ENCODE measurements at regions not wholly inside any gene's neighbourhood (a gene's known extent, or its start where the extent isn't known, plus 50 kb on each side); places are given as distances from the start of the nearest gene placed in this dataset.

GRCh38 chr3:104546301-104546700 lies 820.4 kb upstream of the ALCAM start:
- no peak for DNase-seq

- no peak for DNase-seq
These were observed 819.7 kb upstream of the ALCAM start for GRCh38 chr3:104547031-104547430.

- DNase-seq = no peak
These were observed 818.3 kb upstream of the ALCAM start for GRCh38 chr3:104548401-104548800.

GRCh38 chr3:104549099-104549714 lies 817.5 kb upstream of the ALCAM start:
- no peak for DNase-seq

- DNase-seq = no peak
These were observed 813.6 kb upstream of the ALCAM start for GRCh38 chr3:104553121-104553520.

- no peak for DNase-seq
These were observed 812.3 kb upstream of the ALCAM start for GRCh38 chr3:104554425-104554824.

GRCh38 chr3:104555728-104556127 lies 811.0 kb upstream of the ALCAM start:
- no peak for DNase-seq

- DNase-seq = peak; percentile 51
These were observed 810.2 kb upstream of the ALCAM start for GRCh38 chr3:104556372-104557078.

- DNase-seq = no peak
These were observed 805.4 kb upstream of the ALCAM start for GRCh38 chr3:104561324-104561723.

GRCh38 chr3:104564045-104564643 lies 802.6 kb upstream of the ALCAM start:
- peak; percentile 81 for DNase-seq

- DNase-seq = no peak
These were observed 800.7 kb upstream of the ALCAM start for GRCh38 chr3:104566054-104566453.

GRCh38 chr3:104575634-104576033 lies 791.1 kb upstream of the ALCAM start:
- DNase-seq = no peak

GRCh38 chr3:104578558-104578957 lies 788.2 kb upstream of the ALCAM start:
- peak; percentile 1 for DNase-seq

GRCh38 chr3:104582092-104582491 lies 784.6 kb upstream of the ALCAM start:
- DNase-seq = peak; percentile 90

- DNase-seq = no peak
These were observed 782.0 kb upstream of the ALCAM start for GRCh38 chr3:104584682-104585081.

GRCh38 chr3:104586344-104586743 lies 780.4 kb upstream of the ALCAM start:
- DNase-seq = no peak

- no peak for DNase-seq
These were observed 778.3 kb upstream of the ALCAM start for GRCh38 chr3:104588442-104588841.

- no peak for DNase-seq
These were observed 774.9 kb upstream of the ALCAM start for GRCh38 chr3:104591776-104592175.

- DNase-seq = no peak
These were observed 772.2 kb upstream of the ALCAM start for GRCh38 chr3:104594491-104594890.

- DNase-seq = no peak
These were observed 770.7 kb upstream of the ALCAM start for GRCh38 chr3:104596054-104596453.

GRCh38 chr3:104596551-104596950 lies 770.2 kb upstream of the ALCAM start:
- peak; percentile 32 for DNase-seq

GRCh38 chr3:104598848-104599511 lies 767.7 kb upstream of the ALCAM start:
- no peak for DNase-seq

GRCh38 chr3:104604326-104605010 lies 762.2 kb upstream of the ALCAM start:
- peak; percentile 41 for DNase-seq

Data from OCI-M1 (cell line).